Activated CD8-positive, alpha-beta T cell treated with anti-CD3 and anti-CD28 coated beads, Interleukin-2, amount 10 ng/mL, durations not matched to agents 7 days and 5 days (primary cell): ENCODE measurements at regions not wholly inside any gene's neighbourhood (a gene's known extent, or its start where the extent isn't known, plus 50 kb on each side); places are given as distances from the start of the nearest gene placed in this dataset.
"Not testable (repeated sequence)": the region's sequence is repeated elsewhere in the genome, so short reads cannot be mapped to it uniquely, and the experiment has no call there.

Experiments used
- ATAC-seq: fragments of 150-1000 bp; cut with Tn5 transposase; one replicate; pipeline ENCODE4 v1.10.0; 2021; ENCODE audit warnings: moderate library complexity
- CTCF ChIA-PET: fragments of 350-600 bp; sonication (Branson Sonifier 250); formaldehyde crosslinking; loops from one replicate; lab custom pipeline; 2021; ENCODE audit warnings: antibody characterized with exemption; lab: Charles Lee
- POLR2A ChIA-PET: fragments of 350-600 bp; sonication (Branson Sonifier 250); formaldehyde crosslinking; loops from one replicate; lab custom pipeline; 2021; ENCODE audit warnings: antibody characterized with exemption; lab: Charles Lee
- DNase-seq: peaks from one replicate; pipeline ENCODE4 v3.0.0-alpha.2; 2020
- H3K27ac Mint-ChIP-seq: one replicate; pipeline ENCODE4 v1.8.0; 2021; ENCODE audit warnings: mild to moderate bottlenecking, mixed read lengths
- H3K27me3 Mint-ChIP-seq: one replicate; pipeline ENCODE4 v1.8.0; 2021; ENCODE audit warnings: low read depth, mixed read lengths
- H3K36me3 Mint-ChIP-seq: one replicate; pipeline ENCODE4 v1.8.0; 2021; ENCODE audit warnings: low read depth, mixed read lengths
- H3K4me1 Mint-ChIP-seq: one replicate; pipeline ENCODE4 v1.8.0; 2021; ENCODE audit warnings: low read depth, mixed read lengths
- H3K4me3 Mint-ChIP-seq: one replicate; pipeline ENCODE4 v1.8.0; 2021; ENCODE audit warnings: mild to moderate bottlenecking, mixed read lengths
- H3K9me3 Mint-ChIP-seq: one replicate; pipeline ENCODE4 v1.8.0; 2022; ENCODE audit warnings: mixed read lengths; ENCODE audit not compliant: insufficient read depth

DNA sequence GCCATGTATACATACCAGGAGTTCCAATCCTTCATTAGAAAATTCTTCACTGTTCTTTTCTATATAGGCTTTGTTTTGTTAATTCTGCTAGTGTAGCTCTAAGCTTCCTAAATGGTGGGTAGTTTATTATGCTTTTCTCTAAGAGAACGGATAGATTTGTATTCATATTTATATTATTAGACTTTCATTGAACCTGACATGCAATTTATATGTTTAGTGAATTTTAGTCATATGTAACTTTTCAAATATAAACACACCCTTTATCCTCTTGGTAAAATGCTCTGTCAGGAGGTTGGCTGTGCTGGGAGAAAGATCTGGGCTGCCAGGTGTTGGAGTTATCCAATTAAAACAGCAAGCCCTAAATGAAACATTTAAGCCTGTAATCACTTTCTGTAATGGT, 369.7 kb upstream of the RGS18 start:
- Mint-ChIP-seq H3K9me3 (peaks cover 4% of the 10 kb centered on the region), H3K4me3 (no peak overlapping the region), H3K4me1 (no peaks in the 10 kb centered on the region), H3K36me3 (no peaks in the 10 kb centered on the region), H3K27me3 (no peaks in the 10 kb centered on the region), H3K27ac (no peak overlapping the region)
- ATAC-seq (no peak), DNase-seq (no peak)
- CTCF ChIA-PET = no interaction called here
- POLR2A ChIA-PET = no interaction called here

DNA sequence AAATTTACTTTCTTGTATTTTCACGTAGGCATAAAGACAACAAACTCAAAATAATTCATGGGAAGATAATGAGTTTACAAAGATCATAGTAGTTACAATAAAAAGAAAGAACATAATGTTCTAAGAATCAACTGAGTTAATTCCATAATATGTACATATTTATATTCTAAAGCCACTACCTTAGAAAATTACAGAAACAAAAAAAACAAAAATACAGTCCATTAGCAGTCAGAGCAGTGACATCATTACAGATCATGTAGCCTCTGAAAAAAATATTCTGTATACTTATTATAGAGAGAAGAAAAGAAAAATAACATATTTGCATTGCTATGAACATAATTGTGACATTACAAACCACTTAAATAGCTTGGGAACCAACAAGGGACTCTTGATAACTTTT, 360.1 kb upstream of the RGS18 start:
- no peaks in the 10 kb centered on the region for H3K36me3 Mint-ChIP-seq
- no peaks in the 10 kb centered on the region for H3K4me1 Mint-ChIP-seq
- H3K4me3 Mint-ChIP-seq = no peak overlapping the region
- POLR2A ChIA-PET = no interaction called here
- CTCF ChIA-PET = no interaction called here
- no peak for DNase-seq
- H3K27ac Mint-ChIP-seq = no peak overlapping the region
- H3K27me3 Mint-ChIP-seq = no peaks in the 10 kb centered on the region
- H3K9me3 Mint-ChIP-seq = no peaks in the 10 kb centered on the region
- ATAC-seq = no peak

DNA sequence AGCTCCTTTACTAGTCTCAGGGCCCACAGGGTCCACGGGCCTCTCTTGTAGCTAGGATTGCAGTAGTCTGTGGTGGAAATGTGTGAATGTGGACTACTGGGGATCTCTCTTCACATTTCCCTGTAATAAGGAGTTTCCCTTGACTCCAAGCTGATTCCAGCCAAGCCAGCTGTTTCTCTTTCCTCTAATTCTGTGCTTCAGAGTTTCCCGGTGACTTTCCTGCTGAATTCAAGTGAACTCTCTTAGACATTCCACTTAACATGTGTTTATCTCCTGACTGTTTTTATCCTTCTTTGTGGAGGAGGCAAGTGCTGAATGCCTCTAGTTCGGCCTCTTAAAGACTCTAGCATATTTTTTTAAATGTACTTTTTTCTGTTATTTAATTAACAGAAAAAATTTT, 354.0 kb upstream of the RGS18 start:
- H3K9me3 Mint-ChIP-seq = peaks cover 5% of the 10 kb centered on the region
- no peak overlapping the region for H3K27ac Mint-ChIP-seq
- CTCF ChIA-PET = no interaction called here

DNA sequence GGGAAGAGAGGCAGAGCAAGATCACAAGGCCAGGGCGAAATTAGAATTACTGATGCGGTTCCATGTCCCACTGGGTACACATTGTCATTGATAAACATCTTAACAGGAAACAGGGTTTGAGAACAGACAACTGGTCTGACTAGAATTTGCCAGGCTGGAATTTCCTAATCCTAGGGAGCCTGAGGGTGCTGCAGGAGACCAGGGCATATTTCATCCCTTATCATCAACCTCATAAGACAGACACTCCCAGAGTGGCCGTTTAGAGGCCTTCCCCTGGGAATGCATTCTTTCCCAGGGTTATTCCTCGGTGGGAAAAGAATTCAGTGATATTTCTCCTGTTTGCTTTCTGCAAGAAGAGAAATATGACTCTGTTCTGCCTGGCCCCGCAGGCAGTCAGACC, 344.7 kb upstream of the RGS18 start:
- H3K27me3 Mint-ChIP-seq, DNase-seq, H3K4me3 Mint-ChIP-seq, POLR2A ChIA-PET, H3K36me3 Mint-ChIP-seq, H3K4me1 Mint-ChIP-seq, H3K27ac Mint-ChIP-seq, ATAC-seq, H3K9me3 Mint-ChIP-seq, CTCF ChIA-PET: not testable (repeated sequence)

More for the DNA sequence above, 354.0 kb upstream of the RGS18 start:
- no peaks in the 10 kb centered on the region for H3K27me3 Mint-ChIP-seq
- H3K4me3 Mint-ChIP-seq = no peak overlapping the region
- no peak for ATAC-seq
- no peaks in the 10 kb centered on the region for H3K4me1 Mint-ChIP-seq
- DNase-seq = no peak
- POLR2A ChIA-PET = no interaction called here
- no peaks in the 10 kb centered on the region for H3K36me3 Mint-ChIP-seq

DNA sequence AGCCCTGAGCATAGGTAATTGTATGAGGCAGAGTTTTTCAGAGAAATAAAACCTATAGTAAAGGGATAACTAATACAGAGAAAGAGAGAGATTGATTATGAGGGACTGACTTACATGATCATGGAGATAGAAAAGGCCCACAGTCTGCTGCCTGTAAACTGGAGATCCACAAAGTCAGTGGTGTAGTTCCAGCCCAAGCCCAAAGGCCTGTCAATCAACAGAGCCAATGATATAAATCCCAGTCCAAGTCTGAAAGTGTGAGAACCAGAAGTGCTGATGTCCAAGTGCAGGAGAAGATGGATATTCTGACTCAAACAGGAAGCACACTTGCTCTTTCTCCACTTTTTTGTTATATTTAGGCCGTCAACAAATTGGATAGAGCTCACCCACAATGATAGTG, 340.1 kb upstream of the RGS18 start:
- H3K9me3 Mint-ChIP-seq = peaks cover 2% of the 10 kb centered on the region
- no peaks in the 10 kb centered on the region for H3K4me1 Mint-ChIP-seq
- CTCF ChIA-PET = no interaction called here
- POLR2A ChIA-PET = no interaction called here
- H3K27me3 Mint-ChIP-seq = no peaks in the 10 kb centered on the region
- DNase-seq (no peak), ATAC-seq (no peak)
- H3K4me3 Mint-ChIP-seq = no peak overlapping the region
- no peak overlapping the region for H3K27ac Mint-ChIP-seq
- no peaks in the 10 kb centered on the region for H3K36me3 Mint-ChIP-seq

DNA sequence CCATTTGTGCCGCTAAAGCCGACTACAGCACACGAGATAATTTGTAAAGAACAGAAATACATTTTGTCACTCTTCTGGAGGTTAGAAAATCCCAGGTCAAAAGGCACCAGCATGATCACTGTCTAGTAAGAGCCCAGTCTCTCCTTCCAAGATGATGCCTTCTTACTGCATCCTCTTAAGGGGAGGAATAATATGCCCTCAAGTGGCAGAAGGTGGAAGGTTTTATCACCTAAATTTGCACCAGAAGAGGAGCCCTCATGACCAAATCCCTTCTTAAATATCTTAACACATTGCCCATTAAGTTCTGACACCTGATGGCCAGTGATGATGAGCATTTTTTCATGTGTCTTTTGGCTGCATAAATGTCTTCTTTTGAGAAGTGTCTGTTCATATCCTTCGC, 326.7 kb upstream of the RGS18 start:
- H3K9me3 Mint-ChIP-seq = no peaks in the 10 kb centered on the region
- no peaks in the 10 kb centered on the region for H3K4me1 Mint-ChIP-seq
- H3K36me3 Mint-ChIP-seq = no peaks in the 10 kb centered on the region
- DNase-seq = no peak
- POLR2A ChIA-PET = no interaction called here
- H3K27ac Mint-ChIP-seq = no peak overlapping the region
- CTCF ChIA-PET = no interaction called here
- H3K27me3 Mint-ChIP-seq = no peaks in the 10 kb centered on the region
- ATAC-seq = no peak
- no peak overlapping the region for H3K4me3 Mint-ChIP-seq

DNA sequence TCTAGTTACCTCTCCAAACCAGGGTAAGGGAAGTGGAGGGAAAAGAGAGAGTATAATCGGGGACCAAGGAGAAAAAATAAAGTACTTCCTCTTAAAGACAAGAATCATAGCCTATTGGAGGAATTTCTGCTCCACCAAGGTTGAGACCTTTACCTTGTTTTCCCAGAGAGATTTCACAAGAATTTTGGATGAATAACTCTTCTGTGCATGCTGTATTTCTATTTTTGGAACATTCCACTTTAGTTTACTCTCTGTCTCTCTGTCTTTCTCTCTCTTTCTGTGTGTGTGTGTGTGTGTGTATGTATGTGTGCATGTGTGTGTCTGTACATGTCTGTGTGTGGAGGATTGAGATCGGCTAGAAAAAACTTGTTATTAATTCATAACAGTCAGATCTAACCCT, 318.4 kb upstream of the RGS18 start:
- ChIA-PET POLR2A (no interaction called here), CTCF (no interaction called here)
- H3K4me3 Mint-ChIP-seq = no peak overlapping the region
- no peak overlapping the region for H3K27ac Mint-ChIP-seq
- H3K9me3 Mint-ChIP-seq = no peaks in the 10 kb centered on the region
- H3K36me3 Mint-ChIP-seq = no peaks in the 10 kb centered on the region
- ATAC-seq (no peak), DNase-seq (no peak)
- no peaks in the 10 kb centered on the region for H3K27me3 Mint-ChIP-seq
- H3K4me1 Mint-ChIP-seq = no peaks in the 10 kb centered on the region

DNA sequence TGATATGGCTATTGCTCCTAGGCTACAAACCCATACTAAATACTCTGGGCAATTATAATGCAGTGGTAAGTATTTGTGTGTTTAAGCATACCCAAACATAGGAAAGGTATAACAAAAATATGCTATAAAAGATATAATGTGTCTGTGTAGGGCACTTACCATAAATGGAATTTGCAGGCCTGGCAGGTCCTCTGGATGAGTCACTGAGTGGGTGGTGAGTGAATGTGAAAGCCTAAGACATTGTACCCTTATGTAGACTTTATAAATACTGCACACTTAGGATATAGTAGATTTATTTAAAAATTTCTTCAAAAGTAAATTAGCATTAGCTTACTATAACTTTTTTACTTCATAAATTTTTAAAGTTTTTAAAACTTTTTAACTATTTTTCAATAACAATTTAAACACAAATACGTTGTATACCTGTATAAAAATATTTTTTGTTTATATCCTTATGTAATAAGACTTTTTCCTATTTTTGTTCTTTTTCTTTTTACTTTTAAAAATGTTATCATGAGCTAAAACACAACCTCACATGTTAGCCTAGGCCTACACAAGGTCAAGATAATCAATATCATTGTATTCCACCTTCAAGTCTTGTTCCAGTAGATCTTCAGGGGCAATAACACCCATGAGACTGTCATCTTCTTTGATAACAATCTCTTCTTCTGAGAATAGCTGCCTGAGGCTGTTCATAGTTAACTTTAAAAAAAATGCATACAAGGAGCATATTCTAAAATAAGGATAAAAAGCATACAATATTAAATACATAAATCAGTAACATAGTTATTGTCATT, 306.3 kb upstream of the RGS18 start:
- Mint-ChIP-seq H3K4me3 (no peak overlapping the region), H3K27me3 (no peaks in the 10 kb centered on the region), H3K27ac (no peak overlapping the region), H3K36me3 (no peaks in the 10 kb centered on the region), H3K4me1 (no peaks in the 10 kb centered on the region), H3K9me3 (no peaks in the 10 kb centered on the region)
- ATAC-seq = no peak
- DNase-seq = no peak
- ChIA-PET CTCF (no interaction called here), POLR2A (no interaction called here)

DNA sequence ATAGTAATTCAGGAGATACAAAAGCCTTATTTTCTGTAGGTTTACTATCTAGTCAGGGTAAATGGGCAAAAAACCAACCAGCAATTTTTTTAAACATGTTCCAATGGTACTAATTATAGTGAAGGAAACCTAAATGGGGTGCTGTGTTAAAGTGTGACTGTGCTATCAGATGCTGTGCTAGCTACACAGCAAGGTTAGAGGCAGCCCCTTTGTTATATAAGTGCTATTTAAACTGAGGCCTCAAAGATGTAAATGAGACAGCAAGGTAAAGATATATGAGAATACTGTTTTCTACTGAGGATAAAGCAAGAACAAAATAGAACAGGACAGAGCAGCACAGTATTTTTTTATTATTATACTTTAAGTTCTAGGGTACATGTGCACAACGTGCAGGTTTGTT, 305.4 kb upstream of the RGS18 start:
- POLR2A ChIA-PET = no interaction called here
- CTCF ChIA-PET = no interaction called here
- DNase-seq = no peak
- Mint-ChIP-seq H3K9me3 (no peaks in the 10 kb centered on the region), H3K36me3 (no peaks in the 10 kb centered on the region), H3K4me1 (no peaks in the 10 kb centered on the region), H3K4me3 (no peak overlapping the region), H3K27me3 (no peaks in the 10 kb centered on the region), H3K27ac (no peak overlapping the region)
- no peak for ATAC-seq

DNA sequence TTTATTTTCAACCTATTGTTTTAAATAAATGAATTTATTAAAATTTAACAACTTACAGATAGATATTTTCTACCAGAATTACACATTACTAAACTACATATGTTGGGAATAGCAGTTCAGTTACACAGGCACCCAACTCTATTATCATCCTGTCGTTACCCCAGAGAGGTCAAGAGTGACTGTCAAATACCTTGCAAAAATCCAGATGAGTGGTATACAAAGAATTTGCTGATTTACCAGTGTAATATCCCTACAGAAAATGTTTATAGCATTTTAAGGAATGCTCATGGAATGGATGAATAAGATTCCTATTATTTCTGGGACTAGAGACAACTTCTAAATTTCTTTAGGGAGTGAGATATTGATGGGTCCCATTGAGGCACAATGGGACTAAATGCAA, 300.7 kb upstream of the RGS18 start:
- Mint-ChIP-seq H3K36me3 (no peaks in the 10 kb centered on the region), H3K9me3 (no peaks in the 10 kb centered on the region), H3K27ac (no peak overlapping the region), H3K27me3 (no peaks in the 10 kb centered on the region), H3K4me3 (no peak overlapping the region), H3K4me1 (no peaks in the 10 kb centered on the region)
- ChIA-PET POLR2A (no interaction called here), CTCF (no interaction called here)
- ATAC-seq (no peak), DNase-seq (no peak)

DNA sequence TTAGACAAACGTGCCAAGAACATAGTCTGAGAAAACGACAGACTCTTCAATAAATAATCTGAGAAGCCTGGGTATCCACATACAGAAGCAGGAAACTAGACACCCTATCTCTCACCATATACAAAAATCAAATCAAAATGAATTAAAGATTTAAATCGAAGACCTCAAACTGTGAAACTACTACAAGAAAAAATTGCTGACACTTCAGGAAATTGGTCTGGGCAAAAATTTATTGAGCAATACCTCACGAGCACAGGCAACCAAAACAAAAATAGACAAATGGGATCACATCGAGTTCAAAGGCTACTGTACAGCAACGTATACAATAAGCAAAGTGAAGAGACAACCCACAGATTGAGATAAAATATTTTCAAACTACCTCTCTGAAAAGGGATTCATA, 292.8 kb upstream of the RGS18 start:
- POLR2A ChIA-PET = no interaction called here

DNA sequence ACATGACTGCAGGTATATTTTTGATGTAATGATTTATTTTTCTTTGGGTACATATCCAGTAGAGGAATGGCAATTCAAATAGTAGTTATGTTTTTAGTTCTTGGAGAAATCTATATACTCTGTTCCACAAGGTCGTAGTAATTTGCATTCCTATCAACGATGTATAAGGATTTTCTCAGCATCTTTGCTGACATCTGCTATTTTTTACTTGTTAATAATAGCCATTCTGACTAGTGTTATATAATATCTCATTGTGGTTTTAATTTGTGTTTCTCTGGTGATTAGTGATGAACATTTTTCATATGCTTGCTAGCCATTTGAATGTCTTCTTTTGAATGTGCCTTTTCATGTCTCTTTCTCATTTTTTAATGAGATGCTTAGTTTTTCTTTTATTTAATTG, 292.1 kb upstream of the RGS18 start:
- Mint-ChIP-seq H3K27ac (no peak overlapping the region), H3K4me1 (no peaks in the 10 kb centered on the region), H3K9me3 (peaks cover 5% of the 10 kb centered on the region), H3K4me3 (no peak overlapping the region), H3K36me3 (no peaks in the 10 kb centered on the region), H3K27me3 (no peaks in the 10 kb centered on the region)
- no peak for DNase-seq
- ChIA-PET POLR2A (no interaction called here), CTCF (no interaction called here)
- ATAC-seq = no peak

More for the DNA sequence above, 292.8 kb upstream of the RGS18 start:
- CTCF ChIA-PET = no interaction called here
- Mint-ChIP-seq H3K4me1 (no peaks in the 10 kb centered on the region), H3K4me3 (no peak overlapping the region), H3K36me3 (no peaks in the 10 kb centered on the region), H3K27me3 (no peaks in the 10 kb centered on the region), H3K27ac (no peak overlapping the region), H3K9me3 (peaks cover 4% of the 10 kb centered on the region)
- ATAC-seq (no peak), DNase-seq (no peak)

DNA sequence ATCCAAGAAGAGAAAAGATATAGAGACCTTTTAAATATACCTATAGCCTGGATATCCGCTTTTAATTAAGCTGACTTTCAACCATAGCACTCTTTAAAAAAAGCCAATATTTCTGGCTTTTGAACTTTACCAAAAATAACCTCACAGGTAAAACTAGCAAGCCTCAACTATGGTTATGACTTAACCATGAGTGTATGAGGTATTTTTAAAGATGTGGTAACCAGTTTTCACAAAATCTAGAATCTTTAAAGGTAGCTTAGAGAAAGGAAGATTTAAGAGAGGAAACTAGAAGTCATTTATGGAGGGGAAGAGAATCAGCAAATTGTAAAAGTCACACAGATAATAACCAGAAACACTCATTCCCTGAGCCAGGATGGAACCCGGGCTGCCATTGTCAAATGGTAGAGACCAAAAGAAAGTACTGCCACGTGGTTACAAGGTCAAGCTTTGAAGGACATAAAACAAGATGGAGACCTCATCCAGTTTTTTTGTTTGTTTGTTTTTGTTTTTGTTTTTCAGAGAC, 288.4 kb upstream of the RGS18 start:
- H3K36me3 Mint-ChIP-seq = no peaks in the 10 kb centered on the region
- CTCF ChIA-PET = no interaction called here
- H3K27ac Mint-ChIP-seq = no peak overlapping the region
- no peaks in the 10 kb centered on the region for H3K4me1 Mint-ChIP-seq
- POLR2A ChIA-PET = no interaction called here
- H3K9me3 Mint-ChIP-seq = peaks cover 5% of the 10 kb centered on the region
- H3K4me3 Mint-ChIP-seq = no peak overlapping the region
- no peak for ATAC-seq
- DNase-seq = no peak
- H3K27me3 Mint-ChIP-seq = no peaks in the 10 kb centered on the region
